GM12875 (cell line): ENCODE measurements at regions not wholly inside any gene's neighbourhood (a gene's known extent, or its start where the extent isn't known, plus 50 kb on each side); places are given as distances from the start of the nearest gene placed in this dataset.

Experiments used
- H3K4me3 ChIP-seq: one replicate; pipeline ENCODE4 v1.5.1; 2011; ENCODE audit warnings: low read depth, low read length, control low read depth
- TF ChIP-seq, protein P1 (sequence below): IDR thresholded peaks from 2 replicates; pipeline ENCODE4 v1.5.1; 2011; ENCODE audit warnings: low read depth, mild to moderate bottlenecking, control low read depth, inconsistent platforms, low read length, moderate library complexity, borderline replicate concordance; ENCODE audit not compliant: insufficient read depth

DNA sequence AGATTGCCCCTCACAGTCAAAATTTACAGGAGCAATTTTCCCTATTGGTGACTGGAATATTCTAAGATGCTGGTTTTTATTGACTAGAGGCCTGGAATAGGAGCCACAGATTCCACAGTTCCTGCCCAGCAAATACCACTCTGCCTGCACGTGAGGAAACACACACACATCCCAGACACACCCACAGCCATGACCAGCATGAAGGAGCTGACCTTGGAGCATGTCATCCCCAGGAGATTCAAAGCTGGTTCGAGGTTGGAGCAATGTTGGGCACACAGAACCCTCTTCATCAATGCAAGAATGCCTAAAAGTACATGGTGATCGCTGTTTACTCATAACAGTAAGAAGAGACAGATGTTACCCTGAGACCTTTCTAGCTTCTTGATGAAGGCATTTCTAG lies 244.6 kb upstream of the FOXQ1 start:
- TF ChIP-seq, protein P1, sequence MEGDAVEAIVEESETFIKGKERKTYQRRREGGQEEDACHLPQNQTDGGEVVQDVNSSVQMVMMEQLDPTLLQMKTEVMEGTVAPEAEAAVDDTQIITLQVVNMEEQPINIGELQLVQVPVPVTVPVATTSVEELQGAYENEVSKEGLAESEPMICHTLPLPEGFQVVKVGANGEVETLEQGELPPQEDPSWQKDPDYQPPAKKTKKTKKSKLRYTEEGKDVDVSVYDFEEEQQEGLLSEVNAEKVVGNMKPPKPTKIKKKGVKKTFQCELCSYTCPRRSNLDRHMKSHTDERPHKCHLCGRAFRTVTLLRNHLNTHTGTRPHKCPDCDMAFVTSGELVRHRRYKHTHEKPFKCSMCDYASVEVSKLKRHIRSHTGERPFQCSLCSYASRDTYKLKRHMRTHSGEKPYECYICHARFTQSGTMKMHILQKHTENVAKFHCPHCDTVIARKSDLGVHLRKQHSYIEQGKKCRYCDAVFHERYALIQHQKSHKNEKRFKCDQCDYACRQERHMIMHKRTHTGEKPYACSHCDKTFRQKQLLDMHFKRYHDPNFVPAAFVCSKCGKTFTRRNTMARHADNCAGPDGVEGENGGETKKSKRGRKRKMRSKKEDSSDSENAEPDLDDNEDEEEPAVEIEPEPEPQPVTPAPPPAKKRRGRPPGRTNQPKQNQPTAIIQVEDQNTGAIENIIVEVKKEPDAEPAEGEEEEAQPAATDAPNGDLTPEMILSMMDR: no peak
- H3K4me3 ChIP-seq: no peak overlapping the region

DNA sequence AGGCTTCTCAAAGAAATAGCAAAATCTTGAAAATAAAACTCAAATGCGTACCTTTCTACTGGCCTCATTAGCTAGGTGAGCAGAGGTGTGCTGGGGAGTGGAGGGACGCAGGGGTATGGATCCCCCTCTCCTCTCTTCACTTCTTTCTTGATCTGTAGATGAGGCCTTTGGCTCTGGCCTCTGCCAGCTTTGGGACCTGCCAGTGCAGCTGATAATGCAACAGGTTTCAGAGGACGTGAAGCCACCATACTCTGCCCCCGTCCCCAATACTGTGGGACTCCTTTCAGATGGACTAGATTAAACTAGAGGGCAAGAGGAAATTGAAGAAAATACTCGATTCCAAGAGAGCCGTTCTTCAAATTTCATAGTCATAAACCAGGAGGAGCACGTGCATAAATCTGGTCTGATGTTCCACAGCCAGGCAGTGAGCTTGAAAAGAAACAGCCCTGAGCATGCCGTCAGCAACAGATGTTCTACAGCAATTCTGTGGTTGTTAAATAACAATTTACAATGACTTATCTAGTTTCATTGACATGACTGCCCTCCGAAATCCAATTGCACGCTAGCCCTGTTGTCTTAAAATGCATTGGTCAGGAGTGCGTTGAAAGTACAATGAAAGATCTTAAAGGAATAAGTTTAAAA lies 245.3 kb upstream of the FOXQ1 start:
- TF ChIP-seq, protein P1: no peak
- H3K4me3 ChIP-seq: no peak overlapping the region

DNA sequence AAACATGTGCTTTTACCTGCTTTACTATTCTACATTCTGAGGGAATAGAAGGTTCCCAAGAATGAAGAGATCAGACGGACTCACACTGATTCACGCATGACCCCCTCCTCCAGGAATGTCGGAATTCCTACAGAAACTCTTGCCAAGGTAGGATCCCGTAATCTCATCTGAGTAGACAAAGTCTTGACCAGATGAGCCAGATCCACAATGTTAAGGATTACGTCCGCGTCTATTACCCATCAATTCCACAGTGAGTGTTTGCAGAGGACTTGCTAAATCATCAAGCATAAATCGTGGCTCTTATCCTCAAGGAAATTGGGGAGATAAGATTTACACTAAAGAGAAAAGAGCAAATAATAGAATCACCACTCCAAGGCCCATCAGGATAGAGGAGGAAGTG lies 245.9 kb upstream of the FOXQ1 start:
- no peak overlapping the region for H3K4me3 ChIP-seq
- TF ChIP-seq, protein P1: no peak

DNA sequence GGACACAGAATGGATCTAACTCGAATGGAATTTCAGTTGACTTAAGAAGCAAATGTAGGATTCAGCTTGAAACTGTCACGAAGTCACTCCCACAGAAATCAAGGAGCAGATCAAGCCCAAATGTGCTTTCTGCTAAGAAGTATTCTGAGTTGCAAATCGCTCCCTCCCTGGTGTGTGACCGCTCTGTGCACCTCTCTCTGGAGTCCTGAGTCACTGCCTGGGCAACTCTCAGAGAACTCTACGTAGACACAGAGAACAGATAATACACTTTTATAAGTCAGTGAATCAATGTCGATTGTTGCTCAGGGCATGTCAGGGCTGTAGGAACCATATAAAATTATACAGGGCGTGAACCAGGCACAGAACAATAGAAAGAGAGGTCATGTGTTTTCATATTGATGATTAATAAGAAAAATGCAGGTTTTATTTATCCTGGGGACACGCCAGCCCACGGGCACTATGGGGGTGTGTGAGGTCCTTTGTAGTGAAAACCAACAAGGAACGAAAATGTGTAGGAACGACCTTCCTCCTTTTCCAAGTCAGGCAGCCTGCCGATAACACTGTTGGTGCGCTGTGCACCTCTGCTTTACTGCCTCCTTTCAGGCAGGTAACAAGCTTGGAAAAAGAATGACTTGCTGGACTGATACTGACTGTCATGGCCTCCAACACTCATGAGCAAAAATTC lies 248.1 kb upstream of the FOXQ1 start:
- no peak overlapping the region for H3K4me3 ChIP-seq
- TF ChIP-seq, protein P1: no peak

DNA sequence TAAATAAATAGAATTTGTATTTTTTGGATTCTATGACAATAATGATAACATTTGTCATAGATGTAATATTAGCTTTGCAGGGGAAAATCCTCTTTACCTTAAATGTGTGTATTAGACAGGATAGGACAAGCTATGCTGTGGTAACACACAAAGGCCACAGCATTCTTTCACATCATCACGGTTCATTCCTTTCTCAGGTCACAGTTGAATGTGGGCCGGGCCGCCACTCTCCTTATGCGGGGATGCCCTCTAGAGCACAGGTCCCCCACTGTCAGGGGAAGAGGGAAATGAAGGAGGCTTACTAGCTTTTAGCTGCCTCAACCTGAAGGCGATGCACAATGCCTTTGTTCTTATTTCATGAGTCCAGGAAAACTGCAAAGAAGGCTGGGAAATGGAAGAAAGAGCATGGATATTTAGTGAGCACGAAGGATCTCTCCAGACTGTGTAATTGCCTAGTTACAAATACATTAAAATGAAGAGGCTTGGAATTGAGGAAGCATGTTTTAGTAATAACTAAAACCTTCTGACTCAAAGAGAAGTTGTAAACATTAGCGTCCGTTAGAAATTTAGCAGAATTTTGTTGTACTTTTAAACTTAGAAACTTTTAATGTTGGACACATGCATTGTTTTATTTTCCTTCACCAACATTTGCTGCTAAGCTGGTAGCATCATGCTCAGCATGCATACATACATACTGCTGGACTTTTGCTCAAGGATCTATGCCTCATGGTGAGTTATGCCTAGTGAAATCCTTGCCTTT lies 248.9 kb upstream of the FOXQ1 start:
- no peak overlapping the region for H3K4me3 ChIP-seq
- TF ChIP-seq, protein P1: no peak

DNA sequence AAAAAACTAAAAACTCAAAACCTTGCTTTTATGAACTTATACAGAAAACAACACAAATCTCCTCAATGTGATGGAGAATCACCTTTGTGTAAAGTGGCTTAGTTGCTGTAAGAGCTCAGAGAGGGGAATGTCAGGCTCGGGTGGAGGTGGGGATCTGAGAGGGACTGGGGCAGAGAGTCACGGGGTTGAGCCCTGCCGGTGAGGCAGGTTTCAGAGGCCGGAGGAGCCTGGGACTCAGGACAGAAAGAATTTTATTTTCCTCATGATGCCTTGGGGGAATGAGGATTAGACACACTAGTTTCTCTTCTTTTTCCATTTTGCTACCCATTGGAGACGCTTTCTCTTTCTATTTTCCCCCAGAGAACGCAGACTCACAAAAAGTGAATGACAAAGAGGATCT lies 252.3 kb upstream of the FOXQ1 start:
- H3K4me3 ChIP-seq: no peak overlapping the region
- TF ChIP-seq, protein P1: no peak

DNA sequence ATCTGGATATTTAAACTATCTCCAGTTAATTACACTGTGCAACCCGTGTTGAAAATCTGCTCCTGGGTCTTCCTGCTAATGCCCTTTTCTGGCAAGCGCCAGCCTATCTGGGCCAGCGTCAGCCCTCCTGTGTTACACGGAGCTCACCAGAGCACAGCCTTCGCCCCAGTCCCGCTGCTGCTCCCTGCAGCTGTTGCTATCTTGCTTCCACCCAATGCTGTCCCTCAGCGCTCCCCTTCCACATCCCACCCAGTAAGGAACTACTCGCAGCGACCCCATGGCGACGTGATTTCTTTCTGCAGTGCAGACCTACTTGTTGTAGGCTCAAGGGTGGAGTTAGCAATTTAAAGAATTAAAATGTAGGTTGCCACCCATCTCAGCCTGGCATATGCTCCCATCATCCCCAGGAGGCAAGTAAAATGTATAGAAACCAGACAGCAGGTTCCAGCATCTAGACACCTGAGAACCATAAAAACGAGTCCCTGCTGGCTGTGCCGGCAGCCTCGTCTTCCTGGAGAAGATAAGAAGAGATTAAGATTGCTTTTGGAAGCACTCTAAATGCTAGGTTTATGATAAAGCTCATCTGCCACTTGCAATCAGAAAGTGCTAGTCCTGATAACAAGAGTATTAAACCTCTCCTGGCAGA lies 254.3 kb upstream of the FOXQ1 start:
- no peak overlapping the region for H3K4me3 ChIP-seq
- TF ChIP-seq, protein P1: no peak
